ENCODE measurements at regions not wholly inside any gene's neighbourhood (a gene's known extent, or its start where the extent isn't known, plus 50 kb on each side); places are given as distances from the start of the nearest gene placed in this dataset.

DNA sequence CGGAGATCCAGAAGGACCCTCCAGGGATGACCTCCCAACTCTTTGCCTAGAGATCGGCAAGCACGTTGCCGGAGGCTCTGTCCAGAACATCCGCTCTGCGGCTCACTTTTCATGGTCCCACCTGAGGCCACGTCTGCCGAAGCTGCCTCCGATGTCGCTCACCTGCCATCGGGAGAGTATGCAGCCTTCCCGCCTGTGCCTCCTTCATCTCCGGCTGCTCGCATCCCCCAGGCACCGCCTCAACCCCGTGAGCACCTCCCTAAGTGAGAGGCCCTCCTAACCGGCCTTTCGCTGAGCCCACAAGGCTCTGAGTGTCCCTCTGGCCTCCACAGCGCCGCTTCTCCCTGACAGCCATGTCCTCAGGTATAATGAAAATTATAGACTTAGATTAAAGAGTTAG is 275.1 kb downstream of the EFNB2 start (continued):
- TF ChIP-seq, protein P1, sequence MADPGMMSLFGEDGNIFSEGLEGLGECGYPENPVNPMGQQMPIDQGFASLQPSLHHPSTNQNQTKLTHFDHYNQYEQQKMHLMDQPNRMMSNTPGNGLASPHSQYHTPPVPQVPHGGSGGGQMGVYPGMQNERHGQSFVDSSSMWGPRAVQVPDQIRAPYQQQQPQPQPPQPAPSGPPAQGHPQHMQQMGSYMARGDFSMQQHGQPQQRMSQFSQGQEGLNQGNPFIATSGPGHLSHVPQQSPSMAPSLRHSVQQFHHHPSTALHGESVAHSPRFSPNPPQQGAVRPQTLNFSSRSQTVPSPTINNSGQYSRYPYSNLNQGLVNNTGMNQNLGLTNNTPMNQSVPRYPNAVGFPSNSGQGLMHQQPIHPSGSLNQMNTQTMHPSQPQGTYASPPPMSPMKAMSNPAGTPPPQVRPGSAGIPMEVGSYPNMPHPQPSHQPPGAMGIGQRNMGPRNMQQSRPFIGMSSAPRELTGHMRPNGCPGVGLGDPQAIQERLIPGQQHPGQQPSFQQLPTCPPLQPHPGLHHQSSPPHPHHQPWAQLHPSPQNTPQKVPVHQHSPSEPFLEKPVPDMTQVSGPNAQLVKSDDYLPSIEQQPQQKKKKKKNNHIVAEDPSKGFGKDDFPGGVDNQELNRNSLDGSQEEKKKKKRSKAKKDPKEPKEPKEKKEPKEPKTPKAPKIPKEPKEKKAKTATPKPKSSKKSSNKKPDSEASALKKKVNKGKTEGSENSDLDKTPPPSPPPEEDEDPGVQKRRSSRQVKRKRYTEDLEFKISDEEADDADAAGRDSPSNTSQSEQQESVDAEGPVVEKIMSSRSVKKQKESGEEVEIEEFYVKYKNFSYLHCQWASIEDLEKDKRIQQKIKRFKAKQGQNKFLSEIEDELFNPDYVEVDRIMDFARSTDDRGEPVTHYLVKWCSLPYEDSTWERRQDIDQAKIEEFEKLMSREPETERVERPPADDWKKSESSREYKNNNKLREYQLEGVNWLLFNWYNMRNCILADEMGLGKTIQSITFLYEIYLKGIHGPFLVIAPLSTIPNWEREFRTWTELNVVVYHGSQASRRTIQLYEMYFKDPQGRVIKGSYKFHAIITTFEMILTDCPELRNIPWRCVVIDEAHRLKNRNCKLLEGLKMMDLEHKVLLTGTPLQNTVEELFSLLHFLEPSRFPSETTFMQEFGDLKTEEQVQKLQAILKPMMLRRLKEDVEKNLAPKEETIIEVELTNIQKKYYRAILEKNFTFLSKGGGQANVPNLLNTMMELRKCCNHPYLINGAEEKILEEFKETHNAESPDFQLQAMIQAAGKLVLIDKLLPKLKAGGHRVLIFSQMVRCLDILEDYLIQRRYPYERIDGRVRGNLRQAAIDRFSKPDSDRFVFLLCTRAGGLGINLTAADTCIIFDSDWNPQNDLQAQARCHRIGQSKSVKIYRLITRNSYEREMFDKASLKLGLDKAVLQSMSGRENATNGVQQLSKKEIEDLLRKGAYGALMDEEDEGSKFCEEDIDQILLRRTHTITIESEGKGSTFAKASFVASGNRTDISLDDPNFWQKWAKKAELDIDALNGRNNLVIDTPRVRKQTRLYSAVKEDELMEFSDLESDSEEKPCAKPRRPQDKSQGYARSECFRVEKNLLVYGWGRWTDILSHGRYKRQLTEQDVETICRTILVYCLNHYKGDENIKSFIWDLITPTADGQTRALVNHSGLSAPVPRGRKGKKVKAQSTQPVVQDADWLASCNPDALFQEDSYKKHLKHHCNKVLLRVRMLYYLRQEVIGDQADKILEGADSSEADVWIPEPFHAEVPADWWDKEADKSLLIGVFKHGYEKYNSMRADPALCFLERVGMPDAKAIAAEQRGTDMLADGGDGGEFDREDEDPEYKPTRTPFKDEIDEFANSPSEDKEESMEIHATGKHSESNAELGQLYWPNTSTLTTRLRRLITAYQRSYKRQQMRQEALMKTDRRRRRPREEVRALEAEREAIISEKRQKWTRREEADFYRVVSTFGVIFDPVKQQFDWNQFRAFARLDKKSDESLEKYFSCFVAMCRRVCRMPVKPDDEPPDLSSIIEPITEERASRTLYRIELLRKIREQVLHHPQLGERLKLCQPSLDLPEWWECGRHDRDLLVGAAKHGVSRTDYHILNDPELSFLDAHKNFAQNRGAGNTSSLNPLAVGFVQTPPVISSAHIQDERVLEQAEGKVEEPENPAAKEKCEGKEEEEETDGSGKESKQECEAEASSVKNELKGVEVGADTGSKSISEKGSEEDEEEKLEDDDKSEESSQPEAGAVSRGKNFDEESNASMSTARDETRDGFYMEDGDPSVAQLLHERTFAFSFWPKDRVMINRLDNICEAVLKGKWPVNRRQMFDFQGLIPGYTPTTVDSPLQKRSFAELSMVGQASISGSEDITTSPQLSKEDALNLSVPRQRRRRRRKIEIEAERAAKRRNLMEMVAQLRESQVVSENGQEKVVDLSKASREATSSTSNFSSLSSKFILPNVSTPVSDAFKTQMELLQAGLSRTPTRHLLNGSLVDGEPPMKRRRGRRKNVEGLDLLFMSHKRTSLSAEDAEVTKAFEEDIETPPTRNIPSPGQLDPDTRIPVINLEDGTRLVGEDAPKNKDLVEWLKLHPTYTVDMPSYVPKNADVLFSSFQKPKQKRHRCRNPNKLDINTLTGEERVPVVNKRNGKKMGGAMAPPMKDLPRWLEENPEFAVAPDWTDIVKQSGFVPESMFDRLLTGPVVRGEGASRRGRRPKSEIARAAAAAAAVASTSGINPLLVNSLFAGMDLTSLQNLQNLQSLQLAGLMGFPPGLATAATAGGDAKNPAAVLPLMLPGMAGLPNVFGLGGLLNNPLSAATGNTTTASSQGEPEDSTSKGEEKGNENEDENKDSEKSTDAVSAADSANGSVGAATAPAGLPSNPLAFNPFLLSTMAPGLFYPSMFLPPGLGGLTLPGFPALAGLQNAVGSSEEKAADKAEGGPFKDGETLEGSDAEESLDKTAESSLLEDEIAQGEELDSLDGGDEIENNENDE (IDR thresholded peaks at IDR 0.05; ENCODE audit: insufficient replicate concordance, low read length) = no peak
- TF ChIP-seq CEBPB (IDR thresholded peaks at IDR 0.05; ENCODE audit: low read depth, low read length) = no peak
- TF ChIP-seq NRF1 (IDR thresholded peaks at IDR 0.05; ENCODE audit: low read depth, low read length) = no peak
- no peak for TF ChIP-seq RFX5 (IDR thresholded peaks at IDR 0.05; ENCODE audit: borderline replicate concordance, low read depth, low read length)
- no peak for TF ChIP-seq CTBP2 (IDR thresholded peaks at IDR 0.05; ENCODE audit: borderline replicate concordance, insufficient read depth, insufficient read length, low read length)
- TF ChIP-seq JUND (IDR thresholded peaks at IDR 0.05; ENCODE audit: low read length) = no peak
- no peak for TF ChIP-seq POLR2AphosphoS5 (IDR thresholded peaks at IDR 0.05; ENCODE audit: low read depth, low read length)
- TF ChIP-seq KDM5A (IDR thresholded peaks at IDR 0.05; ENCODE audit: low read length) = no peak
- no peak for TF ChIP-seq MAFK (IDR thresholded peaks at IDR 0.05; ENCODE audit: low read depth, low read length)
